Body of pancreas (tissue), 4 donors: ENCODE measurements at regions not wholly inside any gene's neighbourhood (a gene's known extent, or its start where the extent isn't known, plus 50 kb on each side); places are given as distances from the start of the nearest gene placed in this dataset.

Source experiments
- ATAC-seq: fragments of 150-250 bp; one replicate; pipeline ENCODE4 v1.9.1; 2016
- DNase-seq, 4 donors: peaks; one replicate each; pipeline ENCODE4 v3.0.0-alpha.2; 2019
- H3K27ac ChIP-seq, 4 donors: fragments of 200-600 bp; sonication (generic); 1 replicate in 3 of 4; 2 replicates in 1 of 4; pipeline versions ENCODE4 v1.5.1 to v1.6.1; 2016 to 2019; ENCODE audit warnings: mild to moderate bottlenecking in 1 of 4, mixed read lengths in 1 of 4, moderate library complexity in 1 of 4
- H3K27me3 ChIP-seq, 2 donors: fragments of 200-600 bp; sonication (generic); one replicate each; pipeline ENCODE4 v1.6.0; 2016; ENCODE audit warnings: mild to moderate bottlenecking in 1 of 2
- H3K36me3 ChIP-seq, 2 donors: fragments of 200-600 bp; sonication (generic); replicated peaks in 1 of 2; 2 replicates each; pipeline ENCODE4 v1.5.1; 2016; ENCODE audit warnings: low read depth in 2 of 2; ENCODE audit not compliant: insufficient read depth in 1 of 2
- H3K4me1 ChIP-seq: fragments of 200-600 bp; sonication (generic); one replicate; pipeline ENCODE4 v1.6.0; 2016
- H3K4me3 ChIP-seq, 2 donors: fragments of 200-600 bp; sonication (generic); 1 replicate in 1 of 2; 2 replicates in 1 of 2; pipeline ENCODE4 v1.5.1; 2016 to 2019
- H3K9me3 ChIP-seq, 3 donors: fragments of 200-600 bp; sonication (generic); 1 replicate in 2 of 3; 2 replicates in 1 of 3; pipeline ENCODE4 v1.5.1; 2016
- CTCF ChIP-seq, 7 experiments: fragments of 450-650 bp in 4 of 7; fragments of 200-600 bp in 3 of 7; sonication (generic) in 3 of 7; IDR thresholded peaks; one replicate each; pipeline ENCODE4 v1.5.1; 2016 to 2019; ENCODE audit warnings: antibody characterized with exemption in 7 of 7
- POLR2A ChIP-seq, 3 donors: fragments of 450-650 bp; IDR thresholded peaks; one replicate each; pipeline ENCODE4 v1.6.1; 2016; ENCODE audit warnings: antibody characterized with exemption in 3 of 3, mild to moderate bottlenecking in 2 of 3
- WGBS, 2 donors: methylation state at CpG; one replicate each; pipeline ENCODE4 v1.1.5; 2017; 5-methylcytosine and 5-hydroxymethylcytosine counted together
- intact Hi-C: fragments of 100-400 bp; cut with DNase I; formaldehyde crosslinking; loops from one replicate; pipeline ENCODE4 v1.15.1; 2023

GRCh38 chr18:25862881-25863600, 227.4 kb downstream of the SS18 start:
- WGBS, 2 donors: 66 to 73% methylated on average over 9 of the region's 9 CpGs
- no peak overlapping the region for H3K4me3 ChIP-seq
- H3K4me1 ChIP-seq: no peaks in the 10 kb centered on the region
- ATAC-seq: no peak
- H3K27ac ChIP-seq: no peak overlapping the region
- no peaks in the 10 kb centered on the region for H3K9me3 ChIP-seq
- H3K36me3 ChIP-seq: no peaks in the 10 kb centered on the region
- H3K27me3 ChIP-seq: no peaks in the 10 kb centered on the region
- no peak for DNase-seq
- intact Hi-C loops: no loop called here
- TF ChIP-seq CTCF (IDR thresholded peaks at IDR 0.05): no peak
- no peak for TF ChIP-seq POLR2A (IDR thresholded peaks at IDR 0.05)

GRCh38 chr18:25853691-25854433, 236.6 kb downstream of the SS18 start:
- H3K9me3 ChIP-seq: no peaks in the 10 kb centered on the region
- intact Hi-C loops: no loop called here
- ATAC-seq: no peak
- no peaks in the 10 kb centered on the region for H3K27me3 ChIP-seq
- no peak overlapping the region for H3K4me3 ChIP-seq
- 49 to 50% methylated on average over 7 of the region's 7 CpGs for WGBS, 2 donors
- DNase-seq: no peak
- TF ChIP-seq CTCF (IDR thresholded peaks at IDR 0.05): no peak
- H3K27ac ChIP-seq: no peak overlapping the region
- H3K36me3 ChIP-seq: no peaks in the 10 kb centered on the region
- H3K4me1 ChIP-seq: no peaks in the 10 kb centered on the region

- Histone ChIP-seq H3K4me3 (no peak overlapping the region), H3K36me3 (no peaks in the 10 kb centered on the region), H3K4me1 (no peaks in the 10 kb centered on the region), H3K27ac (no peak overlapping the region), H3K9me3 (no peaks in the 10 kb centered on the region), H3K27me3 (no peaks in the 10 kb centered on the region)
- intact Hi-C loops: no loop called here
- ATAC-seq: no peak
- DNase-seq: no peak
- TF ChIP-seq POLR2A (IDR thresholded peaks at IDR 0.05) (no peak), CTCF (IDR thresholded peaks at IDR 0.05) (no peak)
- 72 to 81% methylated on average over 3 of the region's 3 CpGs for WGBS, 2 donors
These were observed 246.6 kb downstream of the SS18 start for GRCh38 chr18:25843791-25844190.

GRCh38 chr18:25842665-25843064, 247.7 kb downstream of the SS18 start:
- intact Hi-C loops: no loop called here
- no peak overlapping the region for H3K27ac ChIP-seq
- 29 to 91% methylated on average over 1 of the region's 1 CpG for WGBS, 2 donors
- no peaks in the 10 kb centered on the region for H3K36me3 ChIP-seq
- no peaks in the 10 kb centered on the region for H3K4me1 ChIP-seq
- DNase-seq (no peak), ATAC-seq (no peak)
- H3K9me3 ChIP-seq: no peaks in the 10 kb centered on the region
- TF ChIP-seq POLR2A (IDR thresholded peaks at IDR 0.05) (no peak), CTCF (IDR thresholded peaks at IDR 0.05) (no peak)
- no peaks in the 10 kb centered on the region for H3K27me3 ChIP-seq
- H3K4me3 ChIP-seq: no peak overlapping the region
